Tibial nerve (tissue), 4 donors: ENCODE measurements at regions not wholly inside any gene's neighbourhood (a gene's known extent, or its start where the extent isn't known, plus 50 kb on each side); places are given as distances from the start of the nearest gene placed in this dataset.
"Not testable (repeated sequence)": the region's sequence is repeated elsewhere in the genome, so short reads cannot be mapped to it uniquely, and the experiment has no call there.

Source experiments
- EP300 ChIP-seq, 2 donors: sonication (generic); formaldehyde crosslinking; IDR thresholded peaks; one replicate each; pipeline ENCODE4 v1.6.1; 2017; ENCODE audit warnings: antibody characterized with exemption in 2 of 2, mild to moderate bottlenecking in 1 of 2
- TF ChIP-seq, protein P1 (sequence below), 5 experiments: fragments of 200-600 bp in 3 of 5; fragments of 450-650 bp in 2 of 5; sonication (generic) in 3 of 5; IDR thresholded peaks; one replicate each; pipeline ENCODE4 v1.5.1; 2016 to 2019; ENCODE audit warnings: antibody characterized with exemption in 5 of 5, mild to moderate bottlenecking in 3 of 5, moderate library complexity in 2 of 5

DNA sequence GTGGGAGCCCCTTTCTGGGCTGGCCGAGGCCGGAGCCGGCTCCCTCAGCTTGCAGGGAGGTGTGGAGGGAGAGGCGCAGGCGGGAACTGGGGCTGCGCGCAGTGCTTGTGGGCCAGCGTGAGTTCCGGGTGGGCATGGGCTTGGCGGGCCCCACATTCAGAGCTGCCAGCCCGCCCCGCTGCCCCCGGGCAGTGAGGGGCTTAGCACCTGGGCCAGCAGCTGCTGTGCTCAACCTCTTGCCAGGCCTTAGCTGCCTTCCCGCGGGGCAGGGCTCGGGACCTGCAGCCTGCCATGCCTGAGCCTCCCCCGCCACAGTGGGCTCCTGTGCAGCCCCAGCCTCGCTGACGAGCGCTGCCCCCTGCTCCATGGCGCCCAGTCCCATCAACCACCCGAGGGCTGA, 136.9 kb upstream of the JADE1 start:
- TF ChIP-seq, protein P1, sequence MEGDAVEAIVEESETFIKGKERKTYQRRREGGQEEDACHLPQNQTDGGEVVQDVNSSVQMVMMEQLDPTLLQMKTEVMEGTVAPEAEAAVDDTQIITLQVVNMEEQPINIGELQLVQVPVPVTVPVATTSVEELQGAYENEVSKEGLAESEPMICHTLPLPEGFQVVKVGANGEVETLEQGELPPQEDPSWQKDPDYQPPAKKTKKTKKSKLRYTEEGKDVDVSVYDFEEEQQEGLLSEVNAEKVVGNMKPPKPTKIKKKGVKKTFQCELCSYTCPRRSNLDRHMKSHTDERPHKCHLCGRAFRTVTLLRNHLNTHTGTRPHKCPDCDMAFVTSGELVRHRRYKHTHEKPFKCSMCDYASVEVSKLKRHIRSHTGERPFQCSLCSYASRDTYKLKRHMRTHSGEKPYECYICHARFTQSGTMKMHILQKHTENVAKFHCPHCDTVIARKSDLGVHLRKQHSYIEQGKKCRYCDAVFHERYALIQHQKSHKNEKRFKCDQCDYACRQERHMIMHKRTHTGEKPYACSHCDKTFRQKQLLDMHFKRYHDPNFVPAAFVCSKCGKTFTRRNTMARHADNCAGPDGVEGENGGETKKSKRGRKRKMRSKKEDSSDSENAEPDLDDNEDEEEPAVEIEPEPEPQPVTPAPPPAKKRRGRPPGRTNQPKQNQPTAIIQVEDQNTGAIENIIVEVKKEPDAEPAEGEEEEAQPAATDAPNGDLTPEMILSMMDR (IDR thresholded peaks at IDR 0.05): not testable (repeated sequence)
- TF ChIP-seq EP300 (IDR thresholded peaks at IDR 0.05): not testable (repeated sequence)
